ENCODE measurements at regions not wholly inside any gene's neighbourhood (a gene's known extent, or its start where the extent isn't known, plus 50 kb on each side); places are given as distances from the start of the nearest gene placed in this dataset.
"Not testable (repeated sequence)": the region's sequence is repeated elsewhere in the genome, so short reads cannot be mapped to it uniquely, and the experiment has no call there.

- H3K36me3 Mint-ChIP-seq (ENCODE audit: insufficient read depth, unreplicated experiment), result no peaks in the 10 kb centered on the region
- TF ChIP-seq CTCF (IDR thresholded peaks at IDR 0.05; ENCODE audit: unreplicated experiment), result no peak
- H3K4me1 Mint-ChIP-seq (ENCODE audit: low read depth, unreplicated experiment), result no peaks in the 10 kb centered on the region
- no peaks in the 10 kb centered on the region for H3K9me3 Mint-ChIP-seq (ENCODE audit: low read depth, unreplicated experiment)
- H3K27me3 Mint-ChIP-seq (ENCODE audit: unreplicated experiment), result no peaks in the 10 kb centered on the region
- no peak for DNase-seq
- H3K27ac Mint-ChIP-seq (ENCODE audit: unreplicated experiment), result no peak overlapping the region
- intact Hi-C loops (cut with micrococcal nuclease; ENCODE audit: unreplicated experiment), result no loop called here
- CTCF ChIA-PET, result no interaction called here
- H3K4me3 Mint-ChIP-seq (ENCODE audit: low read depth, unreplicated experiment), result no peak overlapping the region
- BruUV-seq (replicated peaks), result no TSS peak
Measured at GRCh38 chr4:138389976-138390685, 148.0 kb upstream of the SLC7A11 start.

- H3K27me3 Mint-ChIP-seq (ENCODE audit: unreplicated experiment), result no peaks in the 10 kb centered on the region
- no peak overlapping the region for H3K27ac Mint-ChIP-seq (ENCODE audit: unreplicated experiment)
- intact Hi-C loops (cut with micrococcal nuclease; ENCODE audit: unreplicated experiment), result no loop called here
- H3K4me3 Mint-ChIP-seq (ENCODE audit: low read depth, unreplicated experiment), result no peak overlapping the region
- CTCF ChIA-PET, result no interaction called here
- no peak for DNase-seq
- peaks cover 13% of the 10 kb centered on the region for H3K9me3 Mint-ChIP-seq (ENCODE audit: low read depth, unreplicated experiment)
- no peak for TF ChIP-seq CTCF (IDR thresholded peaks at IDR 0.05; ENCODE audit: unreplicated experiment)
- no TSS peak for BruUV-seq (replicated peaks)
- no peaks in the 10 kb centered on the region for H3K36me3 Mint-ChIP-seq (ENCODE audit: insufficient read depth, unreplicated experiment)
- H3K4me1 Mint-ChIP-seq (ENCODE audit: low read depth, unreplicated experiment), result no peaks in the 10 kb centered on the region
Measured at GRCh38 chr4:138374947-138375346, 132.8 kb upstream of the SLC7A11 start.

GRCh38 chr4:138367942-138368341 is 125.8 kb upstream of the SLC7A11 start:
- intact Hi-C loops (cut with micrococcal nuclease; ENCODE audit: unreplicated experiment), result no loop called here
- H3K4me3 Mint-ChIP-seq (ENCODE audit: low read depth, unreplicated experiment), result no peak overlapping the region
- DNase-seq, result no peak
- no peak overlapping the region for H3K27ac Mint-ChIP-seq (ENCODE audit: unreplicated experiment)
- CTCF ChIA-PET, result no interaction called here
- H3K9me3 Mint-ChIP-seq (ENCODE audit: low read depth, unreplicated experiment), result peaks cover 3% of the 10 kb centered on the region
- no peaks in the 10 kb centered on the region for H3K36me3 Mint-ChIP-seq (ENCODE audit: insufficient read depth, unreplicated experiment)
- no peak for TF ChIP-seq CTCF (IDR thresholded peaks at IDR 0.05; ENCODE audit: unreplicated experiment)
- H3K4me1 Mint-ChIP-seq (ENCODE audit: low read depth, unreplicated experiment), result no peaks in the 10 kb centered on the region
- H3K27me3 Mint-ChIP-seq (ENCODE audit: unreplicated experiment), result no peaks in the 10 kb centered on the region
- BruUV-seq (replicated peaks), result no TSS peak

GRCh38 chr4:138352446-138352845 is 110.3 kb upstream of the SLC7A11 start:
- CTCF ChIA-PET; DNase-seq; H3K27ac Mint-ChIP-seq (ENCODE audit: unreplicated experiment); H3K9me3 Mint-ChIP-seq (ENCODE audit: low read depth, unreplicated experiment); intact Hi-C loops (cut with micrococcal nuclease; ENCODE audit: unreplicated experiment); BruUV-seq (replicated peaks); H3K27me3 Mint-ChIP-seq (ENCODE audit: unreplicated experiment); H3K4me3 Mint-ChIP-seq (ENCODE audit: low read depth, unreplicated experiment): not testable (repeated sequence)
- peaks cover 10% of the 10 kb centered on the region for H3K36me3 Mint-ChIP-seq (ENCODE audit: insufficient read depth, unreplicated experiment)
- H3K4me1 Mint-ChIP-seq (ENCODE audit: low read depth, unreplicated experiment), result peaks cover 12% of the 10 kb centered on the region

- Mint-ChIP-seq H3K27me3 (ENCODE audit: unreplicated experiment) (no peaks in the 10 kb centered on the region), H3K4me3 (ENCODE audit: low read depth, unreplicated experiment) (peak overlapping the region; percentile 41), H3K27ac (ENCODE audit: unreplicated experiment) (peak overlapping the region; percentile 96), H3K9me3 (ENCODE audit: low read depth, unreplicated experiment) (peaks cover 11% of the 10 kb centered on the region), H3K36me3 (ENCODE audit: insufficient read depth, unreplicated experiment) (peaks cover 10% of the 10 kb centered on the region), H3K4me1 (ENCODE audit: low read depth, unreplicated experiment) (peaks cover 43% of the 10 kb centered on the region)
- no peak for TF ChIP-seq CTCF (IDR thresholded peaks at IDR 0.05; ENCODE audit: unreplicated experiment)
- intact Hi-C loops (cut with micrococcal nuclease; ENCODE audit: unreplicated experiment), result loop anchor here (2.0 to 5.0 kb wide), 3 partner anchors 59 to 147 kb away; no protein-coding TSS in a partner anchor
- DNase-seq, result peak; percentile 47
- no TSS peak for BruUV-seq (replicated peaks)
- CTCF ChIA-PET, result interaction anchor here (0.8 to 1.5 kb wide), 3 partner anchors 106 to 147 kb away, joined by 3 to 7 read pairs (median 4); partner anchors contain the start of gene SLC7A11
Measured at GRCh38 chr4:138348055-138348454, 105.9 kb upstream of the SLC7A11 start.

Measured in Calu3 (cell line).